ENCODE measurements at regions not wholly inside any gene's neighbourhood (a gene's known extent, or its start where the extent isn't known, plus 50 kb on each side); places are given as distances from the start of the nearest gene placed in this dataset.

DNA sequence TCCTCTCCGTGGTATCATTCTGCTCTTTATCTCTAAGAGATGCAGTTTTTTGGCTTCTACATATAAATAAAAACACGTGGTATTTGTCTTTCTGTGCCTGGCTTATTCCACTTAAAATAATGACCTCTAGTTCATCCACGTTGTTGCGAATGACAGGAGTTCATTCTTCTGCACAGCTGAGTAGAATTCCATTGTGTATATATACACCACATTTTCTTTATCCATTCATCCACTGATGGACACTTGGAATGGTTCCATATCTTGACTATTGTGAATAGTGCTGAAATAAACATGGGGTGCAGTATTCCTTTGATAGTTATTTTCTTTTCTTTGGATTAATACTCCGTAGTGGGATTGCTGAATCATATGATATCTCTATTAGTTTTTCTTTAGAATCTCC is 262.3 kb downstream of the SOX11 start:
- no peaks in the 10 kb centered on the region for H3K4me1 ChIP-seq (ENCODE audit: control insufficient read depth in 1 of 2, extremely low read depth in 1 of 2, insufficient read depth in 2 of 2, low read length in 2 of 2)
- H3K36me3 ChIP-seq (ENCODE audit: control insufficient read depth in 2 of 2, extremely low read depth in 1 of 2, insufficient read depth in 1 of 2, low read length in 1 of 2), result no peaks in the 10 kb centered on the region
- no peak overlapping the region for H3K4me3 Mint-ChIP-seq
- CTCF ChIA-PET, result no interaction called here
- WGBS (ENCODE audit: insufficient coverage), result no CpG with 5 or more reads among the region's 5 CpGs
- POLR2A ChIA-PET, result no interaction called here
- H3K9me3 ChIP-seq, result no peaks in the 10 kb centered on the region
- no peaks in the 10 kb centered on the region for H3K36me3 Mint-ChIP-seq
- no peak overlapping the region for H3K4me3 ChIP-seq (ENCODE audit: control insufficient read depth in 1 of 2, extremely low read depth in 1 of 2, low read length in 1 of 2)
- no peaks in the 10 kb centered on the region for H3K4me1 Mint-ChIP-seq
- H3K27ac Mint-ChIP-seq, result no peak overlapping the region
- ATAC-seq (replicated peaks in 1 of 4) (no peak), DNase-seq (no peak)
- H3K27me3 ChIP-seq (replicated peaks in 1 of 2; ENCODE audit: control insufficient read depth in 2 of 2, extremely low read depth in 1 of 2, insufficient read depth in 2 of 2, low read length in 1 of 2), result no peaks in the 10 kb centered on the region
- no peak overlapping the region for H3K27ac ChIP-seq (ENCODE audit: low read length)
- no peaks in the 10 kb centered on the region for H3K27me3 Mint-ChIP-seq
- H3K9me3 Mint-ChIP-seq, result peaks cover 9 to 18% (median 11%) of the 10 kb centered on the region in 3 donors

- H3K4me1 Mint-ChIP-seq, result no peaks in the 10 kb centered on the region
- ATAC-seq (replicated peaks in 1 of 4) (no peak), DNase-seq (no peak)
- H3K27me3 Mint-ChIP-seq, result no peaks in the 10 kb centered on the region
- ChIA-PET CTCF (no interaction called here), POLR2A (no interaction called here)
- H3K36me3 Mint-ChIP-seq, result no peaks in the 10 kb centered on the region
- no peak overlapping the region for H3K27ac ChIP-seq (ENCODE audit: low read length)
- H3K4me1 ChIP-seq (ENCODE audit: control insufficient read depth in 1 of 2, extremely low read depth in 1 of 2, insufficient read depth in 2 of 2, low read length in 2 of 2), result no peaks in the 10 kb centered on the region
- no peaks in the 10 kb centered on the region for H3K36me3 ChIP-seq (ENCODE audit: control insufficient read depth in 2 of 2, extremely low read depth in 1 of 2, insufficient read depth in 1 of 2, low read length in 1 of 2)
- no peak overlapping the region for H3K4me3 Mint-ChIP-seq
- no peaks in the 10 kb centered on the region for H3K9me3 ChIP-seq
- H3K9me3 Mint-ChIP-seq, result peaks cover 6 to 18% (median 11%) of the 10 kb centered on the region in 3 donors
- H3K4me3 ChIP-seq (ENCODE audit: control insufficient read depth in 1 of 2, extremely low read depth in 1 of 2, low read length in 1 of 2), result no peak overlapping the region
- H3K27ac Mint-ChIP-seq, result no peak overlapping the region
- no peaks in the 10 kb centered on the region for H3K27me3 ChIP-seq (replicated peaks in 1 of 2; ENCODE audit: control insufficient read depth in 2 of 2, extremely low read depth in 1 of 2, insufficient read depth in 2 of 2, low read length in 1 of 2)
Observed at GRCh38 chr2:5955921-5956320, 263.7 kb downstream of the SOX11 start.

GRCh38 chr2:5959836-5960820 is 267.9 kb downstream of the SOX11 start:
- H3K9me3 Mint-ChIP-seq, result peaks cover 11 to 19% (median 16%) of the 10 kb centered on the region in 3 donors
- no peak overlapping the region for H3K27ac ChIP-seq (ENCODE audit: low read length)
- no peaks in the 10 kb centered on the region for H3K36me3 ChIP-seq (ENCODE audit: control insufficient read depth in 2 of 2, extremely low read depth in 1 of 2, insufficient read depth in 1 of 2, low read length in 1 of 2)
- WGBS (ENCODE audit: insufficient coverage), result 77% methylated on average over 6 of the region's 6 CpGs
- ATAC-seq (replicated peaks in 1 of 4), result no peak
- CTCF ChIA-PET, result no interaction called here
- H3K27ac Mint-ChIP-seq, result no peak overlapping the region
- H3K4me1 Mint-ChIP-seq, result no peaks in the 10 kb centered on the region
- H3K9me3 ChIP-seq, result no peaks in the 10 kb centered on the region
- H3K4me3 Mint-ChIP-seq, result no peak overlapping the region
- H3K4me1 ChIP-seq (ENCODE audit: control insufficient read depth in 1 of 2, extremely low read depth in 1 of 2, insufficient read depth in 2 of 2, low read length in 2 of 2), result no peaks in the 10 kb centered on the region
- no peaks in the 10 kb centered on the region for H3K27me3 Mint-ChIP-seq
- no peaks in the 10 kb centered on the region for H3K36me3 Mint-ChIP-seq
- no peak for DNase-seq
- H3K4me3 ChIP-seq (ENCODE audit: control insufficient read depth in 1 of 2, extremely low read depth in 1 of 2, low read length in 1 of 2), result no peak overlapping the region
- POLR2A ChIA-PET, result no interaction called here
- no peaks in the 10 kb centered on the region for H3K27me3 ChIP-seq (replicated peaks in 1 of 2; ENCODE audit: control insufficient read depth in 2 of 2, extremely low read depth in 1 of 2, insufficient read depth in 2 of 2, low read length in 1 of 2)

DNA sequence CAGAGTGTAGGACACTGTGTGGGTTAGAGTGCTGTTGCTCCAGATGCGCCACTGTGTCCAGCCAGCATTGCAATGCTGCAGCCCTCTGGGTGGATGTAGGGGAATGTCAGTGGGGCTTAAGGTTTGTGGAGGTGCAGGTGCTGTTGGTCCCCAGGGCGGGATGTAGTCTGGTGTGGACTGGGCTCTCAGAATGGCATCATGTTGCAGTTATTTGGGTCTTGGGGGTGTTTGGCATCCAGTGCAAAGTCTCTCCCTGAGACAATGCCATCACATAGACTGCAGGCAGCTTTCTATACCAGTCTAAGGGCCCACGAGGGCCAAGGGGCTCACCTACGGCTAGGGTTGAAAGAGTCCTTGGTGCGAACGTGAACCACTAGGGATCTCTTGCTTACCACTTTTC is 275.3 kb downstream of the SOX11 start:
- POLR2A ChIA-PET, result no interaction called here
- 82% methylated on average over 4 of the region's 6 CpGs for WGBS (ENCODE audit: insufficient coverage)
- no peak for DNase-seq
- Mint-ChIP-seq H3K27me3 (no peaks in the 10 kb centered on the region), H3K4me3 (no peak overlapping the region), H3K27ac (no peak overlapping the region), H3K9me3 (peaks cover 9 to 24% (median 13%) of the 10 kb centered on the region in 3 donors), H3K4me1 (no peaks in the 10 kb centered on the region), H3K36me3 (no peaks in the 10 kb centered on the region)
- Histone ChIP-seq H3K4me3 (ENCODE audit: control insufficient read depth in 1 of 2, extremely low read depth in 1 of 2, low read length in 1 of 2) (no peak overlapping the region), H3K4me1 (ENCODE audit: control insufficient read depth in 1 of 2, extremely low read depth in 1 of 2, insufficient read depth in 2 of 2, low read length in 2 of 2) (no peaks in the 10 kb centered on the region), H3K27ac (ENCODE audit: low read length) (no peak overlapping the region), H3K9me3 (no peaks in the 10 kb centered on the region), H3K36me3 (ENCODE audit: control insufficient read depth in 2 of 2, extremely low read depth in 1 of 2, insufficient read depth in 1 of 2, low read length in 1 of 2) (no peaks in the 10 kb centered on the region), H3K27me3 (replicated peaks in 1 of 2; ENCODE audit: control insufficient read depth in 2 of 2, extremely low read depth in 1 of 2, insufficient read depth in 2 of 2, low read length in 1 of 2) (peaks cover 0 to 7% of the 10 kb centered on the region in 2 experiments)
- CTCF ChIA-PET, result no interaction called here
- no peak for ATAC-seq (replicated peaks in 1 of 4)

GRCh38 chr2:5969303-5969702 is 277.1 kb downstream of the SOX11 start:
- Histone ChIP-seq H3K4me1 (ENCODE audit: control insufficient read depth in 1 of 2, extremely low read depth in 1 of 2, insufficient read depth in 2 of 2, low read length in 2 of 2) (no peaks in the 10 kb centered on the region), H3K9me3 (no peaks in the 10 kb centered on the region), H3K27ac (ENCODE audit: low read length) (no peak overlapping the region), H3K36me3 (ENCODE audit: control insufficient read depth in 2 of 2, extremely low read depth in 1 of 2, insufficient read depth in 1 of 2, low read length in 1 of 2) (no peaks in the 10 kb centered on the region), H3K27me3 (replicated peaks in 1 of 2; ENCODE audit: control insufficient read depth in 2 of 2, extremely low read depth in 1 of 2, insufficient read depth in 2 of 2, low read length in 1 of 2) (peaks cover 0 to 7% of the 10 kb centered on the region in 2 experiments), H3K4me3 (ENCODE audit: control insufficient read depth in 1 of 2, extremely low read depth in 1 of 2, low read length in 1 of 2) (no peak overlapping the region)
- no peak overlapping the region for H3K27ac Mint-ChIP-seq
- ATAC-seq (replicated peaks in 1 of 4) (no peak), DNase-seq (no peak)
- ChIA-PET CTCF (no interaction called here), POLR2A (no interaction called here)
- H3K9me3 Mint-ChIP-seq, result peaks cover 7 to 13% (median 8%) of the 10 kb centered on the region in 3 donors
- H3K4me1 Mint-ChIP-seq, result no peaks in the 10 kb centered on the region
- WGBS (ENCODE audit: insufficient coverage), result 82% methylated on average over 2 of the region's 6 CpGs
- H3K36me3 Mint-ChIP-seq, result no peaks in the 10 kb centered on the region
- H3K4me3 Mint-ChIP-seq, result no peak overlapping the region
- no peaks in the 10 kb centered on the region for H3K27me3 Mint-ChIP-seq

DNA sequence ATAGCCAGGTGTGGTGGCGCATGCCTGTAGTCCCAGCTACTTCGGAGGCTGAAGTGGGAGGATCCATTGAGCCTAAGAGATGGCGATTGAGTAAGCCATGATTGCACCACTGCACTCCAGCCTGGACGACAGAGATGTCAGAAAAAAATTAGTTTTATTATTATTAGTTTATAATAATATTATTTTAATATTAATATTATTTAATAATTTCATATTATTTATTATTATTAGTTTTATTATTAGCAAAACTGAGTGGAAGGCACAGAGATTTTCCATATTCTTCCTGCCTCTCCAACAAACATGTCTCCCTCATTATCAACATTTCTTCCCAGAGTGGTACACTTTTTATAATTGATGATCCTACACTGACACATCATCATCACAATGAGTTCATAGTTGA is 278.2 kb downstream of the SOX11 start:
- Histone ChIP-seq H3K27me3 (replicated peaks in 1 of 2; ENCODE audit: control insufficient read depth in 2 of 2, extremely low read depth in 1 of 2, insufficient read depth in 2 of 2, low read length in 1 of 2) (peaks cover 0 to 7% of the 10 kb centered on the region in 2 experiments), H3K4me3 (ENCODE audit: control insufficient read depth in 1 of 2, extremely low read depth in 1 of 2, low read length in 1 of 2) (no peak overlapping the region), H3K9me3 (no peaks in the 10 kb centered on the region), H3K36me3 (ENCODE audit: control insufficient read depth in 2 of 2, extremely low read depth in 1 of 2, insufficient read depth in 1 of 2, low read length in 1 of 2) (no peaks in the 10 kb centered on the region), H3K27ac (ENCODE audit: low read length) (no peak overlapping the region), H3K4me1 (ENCODE audit: control insufficient read depth in 1 of 2, extremely low read depth in 1 of 2, insufficient read depth in 2 of 2, low read length in 2 of 2) (no peaks in the 10 kb centered on the region)
- Mint-ChIP-seq H3K27ac (no peak overlapping the region), H3K27me3 (no peaks in the 10 kb centered on the region), H3K9me3 (peaks cover 7 to 9% (median 8%) of the 10 kb centered on the region in 3 donors), H3K4me1 (no peaks in the 10 kb centered on the region), H3K36me3 (no peaks in the 10 kb centered on the region), H3K4me3 (no peak overlapping the region)
- no CpG with 5 or more reads among the region's 4 CpGs for WGBS (ENCODE audit: insufficient coverage)
- CTCF ChIA-PET, result no interaction called here
- ATAC-seq (replicated peaks in 1 of 4) (no peak), DNase-seq (no peak)
- POLR2A ChIA-PET, result no interaction called here
